ES-I3 (cell line): ENCODE measurements at regions not wholly inside any gene's neighbourhood (a gene's known extent, or its start where the extent isn't known, plus 50 kb on each side); places are given as distances from the start of the nearest gene placed in this dataset.

Source experiments
- H3K36me3 ChIP-seq: 2 replicates; pipeline ENCODE4 v1.6.1; 2013; ENCODE audit warnings: mild to moderate bottlenecking, low read length, control low read depth, moderate library complexity; ENCODE audit not compliant: insufficient read depth
- H3K4me1 ChIP-seq: 2 replicates; pipeline ENCODE4 v1.6.1; 2013; ENCODE audit warnings: mild to moderate bottlenecking, control low read depth, low read length; ENCODE audit not compliant: insufficient read depth
- H3K9ac ChIP-seq: 2 replicates; pipeline ENCODE4 v1.6.1; 2013; ENCODE audit warnings: low read depth, mild to moderate bottlenecking, low read length, moderate library complexity
- H3K9me3 ChIP-seq: 2 replicates; pipeline ENCODE4 v1.6.1; 2013; ENCODE audit warnings: mild to moderate bottlenecking, low read length, moderate library complexity; ENCODE audit not compliant: control insufficient read depth, insufficient read depth

DNA sequence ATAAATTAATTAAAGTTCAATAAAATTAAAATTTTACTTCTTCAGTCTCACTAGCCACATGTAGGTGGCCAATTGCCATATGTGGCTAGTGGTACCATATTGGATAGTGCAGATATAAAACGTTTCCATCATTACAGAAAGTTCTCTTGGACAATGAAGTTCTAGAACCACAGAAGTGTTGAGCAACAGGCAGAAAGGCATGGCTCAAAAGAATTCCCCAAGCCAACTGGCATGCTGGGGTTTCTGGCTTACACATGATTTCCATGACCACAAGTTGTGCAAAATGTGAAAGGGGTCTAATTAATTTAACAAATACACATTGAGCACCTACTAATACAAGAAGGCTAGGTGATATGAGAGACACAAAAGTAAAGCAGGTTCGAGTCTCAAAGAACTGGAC, 72.2 kb upstream of the CDC42BPA start:
- Histone ChIP-seq H3K9ac (no peak overlapping the region), H3K4me1 (no peaks in the 10 kb centered on the region), H3K36me3 (no peaks in the 10 kb centered on the region), H3K9me3 (no peaks in the 10 kb centered on the region)

DNA sequence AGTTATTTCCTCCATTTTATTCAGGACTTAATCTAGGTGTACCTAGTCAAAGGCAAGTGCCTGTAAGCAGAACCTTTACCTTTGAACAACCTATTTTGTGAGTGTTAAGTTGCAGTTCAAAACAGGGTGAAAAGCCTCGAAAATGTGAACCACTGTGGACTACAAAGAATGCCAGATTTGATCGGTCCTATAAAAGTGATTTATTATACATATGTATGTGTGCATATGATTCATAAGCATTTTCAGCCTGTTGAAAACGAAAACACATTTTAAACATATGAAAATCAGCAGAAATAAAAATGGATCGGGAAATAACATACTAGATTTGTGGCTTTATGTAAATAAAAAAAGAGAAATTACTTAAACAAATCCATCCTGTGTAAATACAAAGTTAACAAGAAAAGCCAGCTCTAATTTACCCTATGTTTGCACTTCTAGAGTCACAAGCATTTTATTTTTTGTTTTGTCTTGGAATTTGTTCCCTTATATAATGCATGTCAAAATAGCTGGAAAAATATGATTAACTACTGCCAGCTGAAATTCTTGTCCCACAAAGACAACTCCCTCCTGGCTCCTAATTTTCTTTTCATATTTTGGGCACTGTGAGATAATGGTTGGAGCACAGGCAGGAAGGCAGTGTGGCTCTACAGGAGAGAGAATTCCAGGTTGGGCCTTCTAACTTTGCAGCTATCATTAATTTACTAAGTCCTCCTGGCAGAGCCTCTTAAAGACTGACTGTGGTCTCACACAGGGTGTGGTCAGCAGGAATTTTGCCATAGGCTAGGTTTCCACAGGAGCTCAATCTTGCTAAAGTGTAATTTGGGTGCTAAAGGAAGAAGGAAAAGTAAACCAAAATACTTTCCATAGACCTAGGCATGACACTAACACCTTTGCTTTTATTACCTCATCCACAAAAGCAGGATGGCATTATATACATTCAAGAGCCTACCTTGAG, 70.2 kb upstream of the CDC42BPA start:
- Histone ChIP-seq H3K9me3 (peaks cover 6% of the 10 kb centered on the region; the same call in 1 of the 2 replicates), H3K4me1 (no peaks in the 10 kb centered on the region), H3K36me3 (no peaks in the 10 kb centered on the region), H3K9ac (no peak overlapping the region)

DNA sequence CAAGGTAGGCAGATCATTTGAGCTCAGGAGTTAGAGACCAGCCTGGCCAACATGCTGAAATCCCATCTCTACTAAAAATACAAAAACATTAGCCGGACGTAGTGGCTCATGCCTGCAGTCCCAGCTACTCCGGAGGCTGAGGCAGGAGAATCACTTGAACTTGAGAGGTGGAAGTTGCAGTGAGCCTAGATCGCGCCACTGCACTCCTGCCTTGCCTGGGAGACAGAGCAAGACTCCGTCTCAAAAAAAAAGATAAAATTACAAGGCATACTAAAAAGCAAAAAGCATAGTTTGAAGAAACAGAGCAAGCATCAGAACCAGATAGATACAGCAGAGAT, 61.2 kb upstream of the CDC42BPA start:
- H3K9ac ChIP-seq = no peak overlapping the region
- peaks cover 5% of the 10 kb centered on the region; the same call in 1 of the 2 replicates for H3K9me3 ChIP-seq
- no peaks in the 10 kb centered on the region for H3K36me3 ChIP-seq

DNA sequence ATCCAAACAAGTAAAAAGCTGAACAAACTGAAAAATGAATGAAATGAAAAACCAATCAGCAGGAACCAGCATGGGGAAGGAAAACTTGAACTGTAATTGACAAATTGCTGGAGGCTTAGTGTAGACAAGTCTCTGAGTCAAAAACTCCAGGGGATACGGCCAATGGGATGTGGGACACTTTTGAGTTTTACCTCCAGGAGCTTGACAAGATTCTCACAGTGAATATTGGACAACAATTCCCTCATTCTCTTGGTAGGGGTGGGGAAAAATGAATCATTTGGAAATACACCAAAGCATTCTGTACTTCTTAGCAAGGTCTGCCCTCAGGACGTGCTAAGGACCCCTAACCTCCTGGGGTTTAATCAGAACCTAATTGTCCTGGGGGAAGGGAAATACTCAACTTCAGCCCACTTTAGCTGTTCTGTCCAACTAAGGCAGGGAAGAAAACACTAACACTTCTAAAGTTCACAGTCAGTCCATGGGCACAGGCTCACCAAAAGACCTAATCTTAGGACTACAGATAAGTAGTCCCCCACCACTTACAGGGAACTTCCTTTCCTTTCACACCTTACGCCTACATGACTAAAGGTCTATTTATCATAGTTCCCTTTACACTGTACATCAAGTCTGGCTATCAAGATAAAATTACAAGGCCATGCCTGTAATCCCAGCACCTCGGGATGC, 60.7 kb upstream of the CDC42BPA start:
- Histone ChIP-seq H3K9me3 (peaks cover under 1% of the 10 kb centered on the region; the same call in 1 of the 2 replicates), H3K9ac (no peak overlapping the region), H3K4me1 (peaks cover 21% of the 10 kb centered on the region), H3K36me3 (no peaks in the 10 kb centered on the region)

More for the DNA sequence above, 61.2 kb upstream of the CDC42BPA start:
- peaks cover 21% of the 10 kb centered on the region for H3K4me1 ChIP-seq

DNA sequence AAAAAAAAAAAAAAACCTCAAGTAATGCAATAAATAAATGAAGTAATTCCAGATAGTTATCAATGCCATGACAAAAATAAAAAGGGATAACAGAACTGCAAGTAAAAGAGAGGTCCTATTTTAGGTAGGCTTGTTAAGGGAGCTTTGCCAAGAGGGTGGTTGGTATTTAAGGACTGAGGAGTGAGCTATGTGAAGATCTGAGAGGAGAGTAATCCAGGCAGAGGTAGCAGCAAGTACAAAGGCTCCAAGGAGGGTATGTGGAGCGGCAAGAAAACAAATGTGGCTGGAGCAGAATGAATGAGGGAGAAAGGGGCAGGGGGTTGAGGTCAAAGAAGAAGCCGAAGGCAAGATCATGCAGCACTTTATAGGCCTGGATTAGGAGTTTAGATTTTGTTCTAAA, 59.9 kb upstream of the CDC42BPA start:
- Histone ChIP-seq H3K4me1 (peaks cover 21% of the 10 kb centered on the region), H3K9me3 (no peaks in the 10 kb centered on the region), H3K9ac (no peak overlapping the region), H3K36me3 (no peaks in the 10 kb centered on the region)

DNA sequence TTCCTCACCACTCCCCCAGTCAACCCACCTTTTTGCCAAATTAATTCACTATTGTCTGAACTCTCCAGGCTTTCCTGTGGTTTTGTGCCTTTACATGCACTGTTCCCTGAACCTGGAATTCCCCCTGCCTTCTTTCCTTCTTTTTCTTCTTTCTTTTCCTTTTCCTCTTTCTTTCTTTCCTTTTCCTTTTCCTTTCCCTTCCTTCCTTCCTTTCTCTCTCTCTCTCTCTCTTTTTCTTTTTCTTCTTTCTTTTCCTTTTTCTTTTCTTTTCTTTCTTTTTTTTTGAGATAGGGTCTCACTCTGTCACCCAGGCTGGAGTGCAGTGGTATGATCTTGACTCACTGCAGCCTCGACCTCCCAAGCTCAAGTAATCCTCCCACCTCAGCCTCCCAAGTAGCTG, 56.6 kb upstream of the CDC42BPA start:
- Histone ChIP-seq H3K36me3 (no peaks in the 10 kb centered on the region), H3K9ac (no peak overlapping the region), H3K4me1 (peaks cover 40% of the 10 kb centered on the region), H3K9me3 (no peaks in the 10 kb centered on the region)

DNA sequence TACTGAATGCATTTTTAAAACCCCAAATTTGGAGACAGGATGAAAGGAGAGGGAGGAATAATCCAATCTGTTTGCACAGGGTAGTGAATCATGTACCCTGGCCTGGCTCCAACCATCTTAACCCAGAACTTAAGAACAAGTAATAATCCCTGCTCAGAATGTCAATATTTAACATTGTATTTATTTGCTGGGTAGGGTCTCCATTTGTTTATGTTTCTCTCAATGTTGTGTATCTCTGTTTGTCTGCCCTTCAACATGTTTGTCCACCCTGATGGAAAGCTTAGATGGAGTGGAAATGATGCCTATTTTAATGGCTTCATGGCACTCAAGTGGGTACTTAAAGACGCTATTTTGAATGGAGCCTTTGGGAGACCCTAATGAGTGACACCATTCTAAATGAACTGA, 54.4 kb upstream of the CDC42BPA start:
- Histone ChIP-seq H3K9ac (no peak overlapping the region), H3K36me3 (no peaks in the 10 kb centered on the region), H3K4me1 (peaks cover 31% of the 10 kb centered on the region), H3K9me3 (no peaks in the 10 kb centered on the region)

DNA sequence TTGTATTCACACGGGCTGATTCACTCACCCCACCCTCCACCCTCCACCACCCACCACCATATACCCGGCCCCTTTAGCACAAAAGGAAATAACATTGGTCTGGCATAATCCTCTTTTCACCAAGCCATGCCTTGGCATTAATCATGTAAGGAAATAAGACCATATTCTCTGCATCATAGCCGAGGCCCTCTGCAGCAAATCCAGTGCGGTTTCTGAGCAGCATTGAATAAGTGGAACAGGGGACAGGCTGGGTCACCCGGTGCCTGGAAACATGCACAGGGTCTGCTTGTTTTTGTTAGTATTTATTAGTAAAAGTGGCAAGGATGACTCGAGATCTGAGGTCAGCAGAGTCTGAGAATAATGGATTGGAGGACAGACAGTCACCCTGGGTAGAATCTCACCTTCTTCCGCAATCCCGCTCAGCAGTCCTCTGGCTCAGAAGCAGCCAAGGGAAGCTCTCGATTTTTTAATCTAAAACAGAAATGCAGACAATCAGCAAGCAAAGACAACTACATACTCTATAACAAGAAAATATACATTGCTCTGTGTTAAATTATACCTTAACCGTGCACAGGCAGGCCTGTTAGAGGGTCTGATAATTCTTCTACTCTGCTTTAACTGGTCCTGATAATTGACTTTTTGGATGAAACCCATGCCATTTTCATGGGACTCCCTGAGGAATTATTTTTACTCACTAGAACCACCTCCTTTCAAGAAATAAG, 52.4 kb upstream of the CDC42BPA start:
- Histone ChIP-seq H3K9me3 (peaks cover 11% of the 10 kb centered on the region; the same call in 1 of the 2 replicates), H3K36me3 (no peaks in the 10 kb centered on the region), H3K4me1 (peaks cover 28% of the 10 kb centered on the region), H3K9ac (no peak overlapping the region; the same call in 1 of the 2 replicates)

DNA sequence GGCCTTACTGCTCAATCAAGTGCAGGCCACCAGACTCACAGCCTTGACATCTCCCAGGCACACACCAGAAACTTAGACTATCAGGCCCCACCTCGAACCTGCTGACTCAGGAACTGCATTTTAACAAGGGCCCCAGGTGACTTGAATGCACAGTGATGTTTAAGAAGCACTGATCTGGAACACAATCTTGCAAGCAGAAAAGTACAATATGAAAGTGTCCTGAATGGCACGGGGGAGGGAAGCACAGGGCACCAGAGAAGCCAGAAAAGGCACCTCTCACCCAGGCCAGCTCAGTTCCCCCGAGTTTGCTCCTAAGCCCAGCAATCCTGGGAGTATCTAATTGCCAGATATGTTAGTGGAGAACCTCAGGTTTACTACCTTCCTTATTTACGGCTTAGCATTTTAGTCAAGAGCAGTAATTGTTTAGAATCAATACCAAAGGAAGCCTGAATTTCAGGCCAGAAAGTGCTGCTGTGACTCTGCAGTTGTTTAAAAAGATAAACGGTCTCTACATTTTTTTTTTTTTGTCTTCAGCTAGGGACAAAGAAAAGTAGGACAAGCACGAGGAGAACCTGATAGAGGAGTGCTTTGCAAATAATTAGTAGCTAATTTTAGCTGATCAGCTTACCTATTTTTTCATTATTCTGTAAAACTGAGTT, 50.9 kb upstream of the CDC42BPA start:
- Histone ChIP-seq H3K9ac (no peak overlapping the region), H3K9me3 (peaks cover 11% of the 10 kb centered on the region; the same call in 1 of the 2 replicates), H3K4me1 (peaks cover 28% of the 10 kb centered on the region), H3K36me3 (no peaks in the 10 kb centered on the region)
